NCI-H526 treated with DMSO at 0.1 percent for 48 hours (cell line): ENCODE measurements at regions not wholly inside any gene's neighbourhood (a gene's known extent, or its start where the extent isn't known, plus 50 kb on each side); places are given as distances from the start of the nearest gene placed in this dataset.
"Not testable (repeated sequence)": the region's sequence is repeated elsewhere in the genome, so short reads cannot be mapped to it uniquely, and the experiment has no call there.

Source experiments
- DNase-seq: peaks from one replicate; lab custom pipeline; 2025; lab: John Stamatoyannopoulos, UW

DNA sequence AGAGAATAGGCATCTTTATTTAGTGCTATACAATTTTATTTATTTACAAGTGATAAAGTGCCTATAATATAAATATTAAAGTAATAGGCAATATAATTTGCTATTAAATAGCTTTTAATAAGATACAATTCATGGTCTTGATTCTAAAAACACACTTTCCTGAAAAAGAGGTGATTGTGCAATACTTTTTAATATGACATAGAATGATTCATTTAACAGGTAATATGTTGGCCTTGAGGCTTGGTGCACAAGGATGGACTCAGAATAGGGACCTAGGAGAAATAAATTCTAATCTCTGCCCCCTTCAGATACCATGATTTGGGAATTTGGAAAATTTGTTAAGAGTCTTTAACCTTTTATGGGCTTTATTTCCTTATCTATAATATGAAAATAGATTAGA lies 149.9 kb upstream of the FUT9 start:
- DNase-seq, result no peak

DNA sequence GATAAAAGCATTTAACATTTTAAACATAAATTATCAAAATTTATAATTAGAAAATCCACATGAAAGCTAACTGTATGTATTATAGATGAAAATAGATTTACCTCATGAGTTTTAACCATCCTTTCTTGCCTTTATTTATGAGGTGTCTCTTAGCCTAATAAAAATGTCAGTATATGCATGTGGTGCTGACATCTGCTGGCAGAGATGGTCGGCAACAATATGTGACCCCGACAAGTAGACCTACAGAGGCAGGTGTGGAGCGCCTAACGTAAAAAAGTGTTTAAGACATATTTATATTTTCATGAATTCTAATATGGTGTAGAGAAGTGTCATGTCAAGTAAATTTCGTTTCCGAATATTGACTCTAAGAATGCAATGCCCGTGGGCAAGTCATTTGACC lies 149.0 kb upstream of the FUT9 start:
- DNase-seq, result peak; percentile 8

DNA sequence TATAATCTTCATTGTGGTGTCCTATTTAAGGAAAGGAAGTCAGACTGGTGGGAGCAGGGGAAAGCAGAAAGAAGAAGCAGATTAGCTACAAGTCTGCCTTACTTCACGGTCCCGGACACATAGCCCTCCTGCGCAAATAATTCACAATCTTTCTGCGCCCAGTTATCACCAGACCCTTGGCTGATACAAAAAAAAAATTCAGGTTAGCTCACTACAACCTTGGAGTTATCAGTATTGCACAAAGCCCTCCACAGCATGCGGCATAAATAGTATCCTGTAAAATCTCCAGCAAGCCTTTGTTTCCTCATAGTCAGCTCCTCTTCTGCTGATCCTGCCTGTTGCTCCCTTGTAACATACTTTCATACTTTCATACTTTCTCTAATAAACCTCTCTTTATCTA lies 148.6 kb upstream of the FUT9 start:
- DNase-seq, result no peak

DNA sequence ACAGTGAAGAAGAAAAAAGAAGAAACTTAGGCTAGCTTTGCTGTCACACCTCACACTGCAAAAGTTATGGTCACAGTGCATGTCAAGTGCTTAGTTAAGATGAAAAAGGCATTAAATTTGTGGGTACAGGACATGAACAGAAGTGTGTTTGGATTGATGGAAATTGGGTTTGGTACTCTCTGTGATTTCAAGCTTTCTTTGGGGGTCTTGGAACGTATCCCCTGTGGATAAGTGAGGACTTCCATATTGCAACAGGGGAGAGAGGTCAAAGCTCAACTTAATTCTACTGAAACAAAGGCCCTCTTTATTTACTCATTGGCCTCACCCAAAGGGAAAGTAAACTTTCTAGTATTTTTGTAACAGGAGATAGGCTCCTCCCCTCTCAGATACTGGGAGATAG lies 138.3 kb upstream of the FUT9 start:
- no peak for DNase-seq

DNA sequence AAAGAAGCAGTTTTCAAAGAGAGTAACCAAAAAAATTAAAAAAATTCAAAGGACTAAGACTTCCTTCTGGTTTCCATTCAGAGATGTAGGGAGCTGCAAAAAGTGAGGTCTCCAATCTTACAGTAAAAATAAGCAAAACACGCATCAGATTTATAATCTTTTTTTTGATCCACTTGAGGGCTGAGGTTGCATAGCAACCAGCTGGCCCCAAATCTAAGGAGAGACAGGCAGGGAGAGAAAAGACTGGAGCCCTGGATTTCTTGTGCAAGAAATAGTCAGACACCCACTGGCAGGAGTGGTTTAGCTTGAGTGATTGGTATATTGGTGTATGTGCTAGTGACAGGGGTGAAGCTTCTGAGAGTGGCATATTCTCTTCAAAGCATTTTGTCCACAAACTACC lies 135.9 kb upstream of the FUT9 start:
- no peak for DNase-seq

DNA sequence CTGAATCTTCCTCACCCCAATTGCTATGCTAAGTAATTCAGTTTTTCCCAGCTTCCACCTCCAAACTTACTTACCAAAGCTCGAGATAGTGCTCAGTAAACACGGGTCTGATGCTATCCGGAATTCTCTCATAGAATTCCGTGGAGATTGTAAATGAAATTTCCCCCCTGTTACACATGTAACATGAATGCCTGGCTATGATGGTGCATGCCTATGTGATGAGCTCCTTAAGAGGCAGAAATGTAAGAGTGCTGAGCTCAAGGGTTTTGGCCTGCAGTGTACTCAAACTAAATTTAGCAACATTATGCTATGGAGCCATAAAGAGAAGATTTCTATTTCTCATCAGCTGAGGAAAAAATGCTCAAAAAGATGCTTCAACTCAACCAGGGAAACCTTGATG lies 133.4 kb upstream of the FUT9 start:
- no peak for DNase-seq

DNA sequence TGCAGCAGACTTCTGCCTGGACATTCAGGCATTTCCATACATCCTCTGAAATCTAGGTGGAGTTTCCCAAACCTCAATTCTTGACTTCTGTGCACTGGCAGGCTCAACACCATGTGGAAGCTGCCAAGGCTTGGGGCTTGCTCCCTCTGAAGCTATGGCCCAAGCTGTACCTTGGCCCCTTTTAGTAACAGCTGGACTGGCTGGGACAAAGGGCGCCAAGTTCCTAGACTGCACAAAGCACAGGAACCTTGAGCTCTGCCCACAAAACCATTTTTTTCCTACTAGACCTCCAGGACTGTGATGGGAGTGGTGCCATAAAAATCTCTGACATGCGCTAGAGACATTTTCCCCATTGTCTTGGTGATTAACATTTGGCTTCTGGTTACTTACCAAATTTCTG lies 127.1 kb upstream of the FUT9 start:
- not testable (repeated sequence) for DNase-seq

DNA sequence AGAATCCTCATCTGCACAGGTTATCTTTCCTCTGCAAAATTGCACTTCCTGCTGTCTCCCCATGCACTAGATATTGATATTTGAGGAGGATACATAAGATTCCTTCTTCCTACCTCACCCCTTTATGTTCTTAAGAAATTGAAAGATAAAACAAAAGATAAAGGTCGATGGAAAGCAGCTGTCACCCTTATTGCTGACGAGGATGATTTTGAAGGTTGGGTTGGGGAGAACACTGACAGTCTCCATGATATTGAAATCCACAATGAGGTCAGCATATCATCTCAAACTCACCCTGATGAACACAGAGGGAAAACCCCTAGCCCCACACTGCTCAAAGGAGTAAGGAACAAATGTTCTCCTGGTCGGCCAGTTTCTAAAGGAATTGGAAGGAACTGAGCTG lies 110.6 kb upstream of the FUT9 start:
- DNase-seq, result no peak

DNA sequence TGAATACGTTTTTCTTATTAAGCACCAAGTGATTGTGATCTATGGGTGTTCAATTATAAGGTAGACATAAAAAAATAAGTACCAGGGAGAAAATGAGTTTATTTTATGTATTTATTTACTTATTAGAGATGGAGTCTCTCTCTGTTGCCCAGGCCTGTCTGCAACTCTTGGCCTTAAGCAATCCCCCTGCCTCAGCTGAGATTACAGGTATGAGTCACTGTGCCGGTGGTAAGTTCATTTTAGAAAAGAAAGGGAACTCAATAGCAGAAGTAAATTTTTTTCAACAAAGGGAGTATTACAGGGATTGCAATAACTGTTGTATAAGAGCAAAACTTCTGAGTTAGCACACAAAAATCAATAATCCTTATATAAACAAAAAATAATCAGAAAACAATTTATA lies 98.7 kb upstream of the FUT9 start:
- DNase-seq, result no peak

DNA sequence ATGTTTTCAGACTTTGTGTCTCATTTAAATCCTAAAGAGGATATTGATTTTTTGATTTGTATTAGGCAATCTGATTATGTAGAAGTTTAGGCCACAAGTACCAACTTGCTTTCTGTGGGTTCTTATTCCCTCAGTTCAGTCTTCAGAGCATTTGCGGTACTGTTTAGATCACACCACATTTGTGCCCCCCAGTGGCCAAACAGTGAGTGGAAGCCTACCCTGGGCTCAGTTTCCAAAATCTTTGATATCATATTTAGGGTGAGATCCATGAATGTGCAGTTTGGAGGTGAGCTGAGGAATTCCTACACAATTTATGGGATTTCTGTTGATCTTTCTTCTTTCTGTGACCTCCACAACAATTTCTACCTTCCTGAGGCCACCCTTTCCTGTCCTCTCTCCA lies 92.3 kb upstream of the FUT9 start:
- DNase-seq, result no peak

DNA sequence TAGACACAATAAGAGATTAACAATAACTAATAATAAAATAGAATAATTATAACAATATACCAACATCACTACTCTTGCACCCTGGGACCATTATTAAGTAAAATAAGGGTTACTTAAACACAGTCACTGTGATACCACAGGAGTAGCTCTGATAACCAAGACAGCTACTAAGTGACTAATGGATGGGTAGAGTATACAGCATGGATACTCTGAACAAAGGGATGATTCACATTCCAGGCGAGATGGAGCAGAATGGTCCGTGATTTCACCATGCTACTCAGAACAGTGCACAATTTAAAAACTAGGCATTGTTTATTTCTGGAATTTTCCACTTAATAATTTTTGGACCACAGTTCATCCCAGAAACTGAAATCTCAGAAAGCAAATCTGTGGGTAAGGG lies 80.0 kb upstream of the FUT9 start:
- no peak for DNase-seq

DNA sequence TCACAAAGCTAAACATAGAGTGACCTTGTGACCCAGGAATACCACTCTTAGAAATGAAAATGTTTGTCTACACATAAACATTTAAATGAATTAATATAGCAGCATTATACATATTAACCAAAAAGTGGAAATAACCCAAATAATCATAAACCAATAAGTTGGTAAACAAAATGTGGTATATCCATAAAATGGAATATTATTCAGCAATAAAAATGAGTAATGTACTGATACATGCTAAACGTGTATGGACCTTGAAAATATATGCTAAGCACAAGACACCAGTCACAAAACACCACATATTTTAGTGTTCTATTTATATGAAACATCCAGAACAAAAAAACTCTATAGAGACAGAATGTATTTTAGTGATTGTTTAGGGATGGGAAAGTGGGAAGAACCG lies 68.9 kb upstream of the FUT9 start:
- no peak for DNase-seq

DNA sequence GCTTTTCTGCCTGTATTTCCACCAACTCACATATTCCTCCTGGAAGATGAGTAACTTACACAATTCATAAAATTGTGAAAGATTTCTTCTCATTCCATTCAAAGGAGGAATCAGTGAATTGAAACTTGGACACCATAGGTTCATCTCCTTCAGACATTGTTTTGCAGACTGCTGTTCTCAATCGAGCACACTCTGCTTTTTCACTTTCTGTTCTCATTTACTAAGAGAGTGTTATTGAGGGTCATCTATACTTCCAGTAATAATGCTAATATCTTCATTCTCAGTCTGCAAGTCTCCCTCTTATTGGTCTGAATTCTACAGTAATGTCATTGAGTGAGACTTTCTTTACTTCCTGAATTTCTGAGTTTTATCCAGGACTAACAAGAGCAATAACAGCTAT lies 67.5 kb upstream of the FUT9 start:
- DNase-seq, result no peak

DNA sequence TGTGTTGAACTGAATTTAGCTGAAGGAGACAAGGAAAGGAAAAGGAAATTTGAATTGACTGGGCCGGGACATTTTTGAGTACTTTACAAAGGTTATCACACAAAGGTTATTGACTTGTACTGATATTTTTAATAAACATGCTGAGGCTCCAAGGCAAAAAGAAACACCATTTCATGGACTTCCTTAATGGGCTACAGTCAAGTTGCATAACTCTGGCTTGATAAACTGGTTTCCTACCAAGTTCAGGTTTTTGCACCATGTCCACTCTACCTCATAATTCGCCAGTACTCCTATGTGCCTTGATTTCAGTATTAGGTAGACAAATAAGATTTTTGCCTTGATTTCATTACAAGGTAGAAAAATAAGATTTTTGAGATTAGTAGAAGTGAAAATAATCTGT lies 65.8 kb upstream of the FUT9 start:
- no peak for DNase-seq

DNA sequence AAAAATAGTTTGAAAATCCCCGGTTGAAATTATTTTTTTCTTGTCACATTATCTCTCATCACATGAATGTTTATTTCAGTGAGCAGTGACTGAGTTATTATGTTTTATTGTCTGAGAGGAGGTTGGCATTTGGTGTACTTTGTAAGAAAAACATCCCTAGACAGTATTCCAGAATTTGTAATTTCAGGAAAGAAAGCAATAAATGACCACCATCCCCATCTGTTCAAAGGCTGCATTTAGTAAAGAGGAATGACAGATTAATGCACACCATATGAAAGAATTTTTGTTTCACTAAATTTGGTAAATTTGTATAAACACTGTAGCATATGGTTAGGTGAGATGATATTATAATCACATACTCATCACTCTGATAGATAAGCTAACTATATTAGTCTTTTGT lies 57.1 kb upstream of the FUT9 start:
- no peak for DNase-seq

DNA sequence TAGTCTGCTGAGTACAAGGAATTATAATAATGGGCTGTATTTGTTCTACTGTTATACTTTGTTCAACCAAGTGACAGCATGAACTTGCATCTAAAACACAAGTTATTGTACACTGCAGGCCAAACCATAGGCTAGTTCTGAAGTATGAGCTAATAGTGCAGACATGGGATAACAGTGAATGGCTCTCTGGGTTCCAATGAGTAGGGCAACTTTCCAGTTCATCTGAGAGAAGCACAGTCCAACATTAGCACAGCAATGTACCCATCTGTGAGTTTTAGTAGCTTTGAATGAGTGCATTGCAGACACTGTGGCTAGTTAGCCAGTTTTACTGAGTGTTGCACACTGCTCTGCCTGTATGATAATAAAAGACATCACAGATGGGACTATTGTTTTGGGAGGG lies 56.5 kb upstream of the FUT9 start:
- no peak for DNase-seq
